ENCODE measurements at regions not wholly inside any gene's neighbourhood (a gene's known extent, or its start where the extent isn't known, plus 50 kb on each side); places are given as distances from the start of the nearest gene placed in this dataset.

GRCh38 chr2:128492966-128493811 lies 174.5 kb upstream of the HS6ST1 start:
- no peak for TF ChIP-seq POLR2A (IDR thresholded peaks at IDR 0.05)
- TF ChIP-seq, protein P1, sequence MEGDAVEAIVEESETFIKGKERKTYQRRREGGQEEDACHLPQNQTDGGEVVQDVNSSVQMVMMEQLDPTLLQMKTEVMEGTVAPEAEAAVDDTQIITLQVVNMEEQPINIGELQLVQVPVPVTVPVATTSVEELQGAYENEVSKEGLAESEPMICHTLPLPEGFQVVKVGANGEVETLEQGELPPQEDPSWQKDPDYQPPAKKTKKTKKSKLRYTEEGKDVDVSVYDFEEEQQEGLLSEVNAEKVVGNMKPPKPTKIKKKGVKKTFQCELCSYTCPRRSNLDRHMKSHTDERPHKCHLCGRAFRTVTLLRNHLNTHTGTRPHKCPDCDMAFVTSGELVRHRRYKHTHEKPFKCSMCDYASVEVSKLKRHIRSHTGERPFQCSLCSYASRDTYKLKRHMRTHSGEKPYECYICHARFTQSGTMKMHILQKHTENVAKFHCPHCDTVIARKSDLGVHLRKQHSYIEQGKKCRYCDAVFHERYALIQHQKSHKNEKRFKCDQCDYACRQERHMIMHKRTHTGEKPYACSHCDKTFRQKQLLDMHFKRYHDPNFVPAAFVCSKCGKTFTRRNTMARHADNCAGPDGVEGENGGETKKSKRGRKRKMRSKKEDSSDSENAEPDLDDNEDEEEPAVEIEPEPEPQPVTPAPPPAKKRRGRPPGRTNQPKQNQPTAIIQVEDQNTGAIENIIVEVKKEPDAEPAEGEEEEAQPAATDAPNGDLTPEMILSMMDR (IDR thresholded peaks at IDR 0.05): no peak

Data from thyroid gland (tissue), 4 donors.